ENCODE measurements at regions not wholly inside any gene's neighbourhood (a gene's known extent, or its start where the extent isn't known, plus 50 kb on each side); places are given as distances from the start of the nearest gene placed in this dataset.

DNA sequence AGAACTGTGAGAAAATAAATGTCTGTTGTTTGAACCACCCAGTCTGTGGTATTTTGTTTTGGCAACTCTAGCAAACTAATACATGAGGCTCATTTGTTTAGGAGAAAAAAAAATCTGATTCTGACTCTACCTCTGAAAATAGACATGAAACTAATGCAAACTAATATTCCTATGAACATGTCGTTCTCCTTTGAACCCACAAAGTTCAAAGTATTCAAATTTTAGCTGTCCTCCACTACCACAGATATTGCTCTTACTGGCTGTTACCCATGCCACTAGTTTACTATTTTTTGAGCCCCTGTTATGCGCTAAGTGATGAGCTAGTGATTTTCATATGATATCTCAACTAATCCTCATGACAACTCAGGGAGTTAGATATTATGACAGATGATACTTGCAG lies 58.8 kb upstream of the ZNF804B start:
- DNase-seq: no peak

- no peak for DNase-seq
These were observed 65.3 kb upstream of the ZNF804B start for GRCh38 chr7:88694207-88694606.

GRCh38 chr7:88693131-88693530 lies 66.4 kb upstream of the ZNF804B start:
- no peak for DNase-seq

GRCh38 chr7:88692493-88692892 lies 67.0 kb upstream of the ZNF804B start:
- no peak for DNase-seq

GRCh38 chr7:88689821-88690220 lies 69.7 kb upstream of the ZNF804B start:
- DNase-seq: no peak

DNA sequence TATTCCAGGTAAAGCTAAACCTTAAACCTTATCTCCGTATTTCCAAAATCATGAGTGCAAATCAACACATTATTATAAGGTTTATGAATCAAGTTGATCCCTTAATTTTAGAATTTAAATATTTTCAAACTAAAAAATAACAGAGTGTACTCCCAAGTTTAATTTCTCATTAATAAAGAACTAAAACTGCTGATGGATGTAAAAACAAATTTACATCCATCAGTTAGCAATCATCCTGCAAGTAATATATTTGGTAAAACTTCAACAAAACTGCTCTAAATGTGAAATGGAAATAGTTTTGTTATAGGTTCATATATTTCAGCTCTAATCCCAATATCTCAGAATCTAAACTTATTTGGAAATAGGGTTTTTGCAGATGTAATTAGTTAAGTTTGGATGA lies 71.3 kb upstream of the ZNF804B start:
- DNase-seq: no peak

GRCh38 chr7:88686468-88687229 lies 72.9 kb upstream of the ZNF804B start:
- DNase-seq: no peak

- DNase-seq: no peak
These were observed 77.8 kb upstream of the ZNF804B start for GRCh38 chr7:88681682-88682081.

- DNase-seq: no peak
These were observed 89.0 kb upstream of the ZNF804B start for GRCh38 chr7:88670536-88670935.

- no peak for DNase-seq
These were observed 89.6 kb upstream of the ZNF804B start for GRCh38 chr7:88669913-88670312.

DNA sequence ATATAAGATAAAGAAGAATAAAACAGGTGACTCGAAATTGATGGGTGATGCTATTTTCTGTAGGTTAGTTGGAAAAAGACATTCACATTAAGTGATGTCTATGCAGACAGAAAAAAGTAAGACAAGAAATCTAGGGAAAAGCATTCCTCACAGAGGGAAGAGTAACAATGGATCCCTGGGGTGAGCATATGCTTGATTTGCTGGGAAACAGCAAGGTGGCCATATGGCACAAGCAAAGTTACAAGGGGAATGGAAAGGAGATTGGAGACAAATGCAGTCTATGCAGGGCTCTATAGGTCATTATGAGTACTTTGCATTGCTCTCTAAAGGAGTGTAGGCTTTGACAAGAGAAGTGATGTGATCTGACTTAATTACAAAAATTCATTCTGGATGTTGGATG lies 90.9 kb upstream of the ZNF804B start:
- no peak for DNase-seq

DNA sequence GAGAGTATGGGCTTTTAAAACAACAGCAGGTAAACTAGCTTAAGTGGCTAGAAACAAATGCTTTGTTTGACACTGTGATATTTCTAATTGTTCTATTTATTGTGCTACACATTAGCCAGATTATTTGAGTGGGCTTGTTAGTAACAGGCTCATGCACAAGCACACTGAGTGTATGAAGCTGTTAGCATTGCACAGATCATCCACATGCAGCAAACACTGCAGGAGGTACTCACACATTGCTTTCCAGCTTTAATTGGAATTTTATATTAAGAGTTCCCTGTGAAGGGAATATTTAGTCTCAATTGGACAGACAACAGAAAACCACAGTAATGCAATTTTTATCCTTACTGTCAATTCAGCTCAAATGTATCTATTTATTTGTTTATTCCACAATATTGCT lies 92.9 kb upstream of the ZNF804B start:
- DNase-seq: no peak

- no peak for DNase-seq
These were observed 93.5 kb upstream of the ZNF804B start for GRCh38 chr7:88665892-88666514.

DNA sequence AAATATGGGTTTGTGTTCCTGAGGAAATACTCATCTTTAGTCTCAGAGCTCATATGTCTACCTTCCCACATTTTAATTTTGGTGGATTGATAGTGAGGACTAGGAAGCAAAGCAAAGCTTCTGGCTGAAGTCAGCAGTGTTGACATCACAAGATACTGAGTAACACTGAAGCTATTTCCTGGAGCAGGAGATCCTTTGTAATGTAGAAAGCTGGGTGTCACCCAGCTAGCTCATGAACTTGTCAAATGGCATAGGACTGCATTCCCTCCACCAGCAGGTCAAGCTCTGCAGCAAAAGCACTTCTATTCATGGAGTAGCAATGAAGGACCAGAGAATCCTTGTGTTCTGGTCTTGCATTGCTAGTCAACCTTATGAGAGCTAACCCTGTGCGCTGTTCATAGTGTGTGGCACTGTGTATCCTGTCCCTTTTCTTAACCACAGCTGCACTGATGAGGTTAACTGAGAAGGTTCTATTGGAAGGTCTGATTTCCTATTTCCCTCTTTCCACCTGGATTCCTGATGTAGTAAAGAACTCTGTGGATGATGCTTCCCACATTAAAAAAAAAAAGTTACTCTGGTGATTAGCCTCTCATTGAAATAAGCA lies 94.8 kb upstream of the ZNF804B start:
- DNase-seq: no peak

DNA sequence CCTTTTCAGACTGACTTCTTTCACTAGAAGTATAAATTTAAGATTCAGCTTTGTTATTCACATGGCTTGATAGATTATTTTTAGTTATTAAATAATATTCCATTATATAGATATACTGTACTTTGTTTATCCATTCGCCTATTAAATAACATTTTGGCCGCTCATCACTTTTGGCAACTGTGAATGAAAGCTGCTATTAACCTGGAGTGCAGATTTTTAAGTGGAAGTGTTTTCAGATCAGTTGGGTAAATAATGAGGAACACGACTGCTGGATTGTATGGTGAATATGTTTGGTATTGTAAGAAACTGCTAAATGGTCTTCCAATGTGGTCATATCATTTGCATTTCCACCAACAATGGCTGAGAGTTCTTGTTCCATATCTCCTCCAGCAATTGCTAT lies 97.6 kb upstream of the ZNF804B start:
- no peak for DNase-seq

- no peak for DNase-seq
These were observed 111.7 kb upstream of the ZNF804B start for GRCh38 chr7:88647825-88648224.

GRCh38 chr7:88638583-88638982 lies 120.9 kb upstream of the ZNF804B start:
- no peak for DNase-seq

GRCh38 chr7:88637795-88638194 lies 121.7 kb upstream of the ZNF804B start:
- no peak for DNase-seq

- DNase-seq: no peak
These were observed 124.4 kb upstream of the ZNF804B start for GRCh38 chr7:88635149-88635548.

- no peak for DNase-seq
These were observed 129.9 kb upstream of the ZNF804B start for GRCh38 chr7:88629559-88629958.

GRCh38 chr7:88628363-88629085 lies 131.0 kb upstream of the ZNF804B start:
- no peak for DNase-seq

DNA sequence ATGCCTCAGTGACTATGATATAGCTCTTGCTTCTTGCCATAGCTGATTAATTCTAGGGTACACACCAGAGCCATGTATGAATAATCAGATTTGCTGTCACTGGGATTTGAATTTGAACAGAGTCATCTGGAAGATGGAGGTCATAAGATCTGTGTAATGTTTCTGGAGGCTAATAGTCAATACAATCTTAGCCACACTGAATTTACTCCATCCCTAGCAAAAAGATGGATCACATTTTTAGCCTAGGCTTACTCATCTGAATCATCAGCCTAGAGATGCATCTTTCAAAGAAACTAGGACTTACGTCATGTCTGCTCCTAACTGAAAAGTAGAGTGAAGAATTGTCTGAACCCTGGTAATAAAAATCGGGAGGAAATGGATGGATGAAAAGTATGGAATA lies 142.3 kb upstream of the ZNF804B start:
- no peak for DNase-seq
